Uterus (tissue), 2 donors: ENCODE measurements at regions not wholly inside any gene's neighbourhood (a gene's known extent, or its start where the extent isn't known, plus 50 kb on each side); places are given as distances from the start of the nearest gene placed in this dataset.

Source experiments
- CTCF ChIP-seq, 4 experiments: fragments of 200-600 bp in 2 of 4; fragments of 450-650 bp in 2 of 4; sonication (generic) in 2 of 4; IDR thresholded peaks; one replicate each; pipeline ENCODE4 v1.5.1; 2016 to 2019; ENCODE audit warnings: antibody characterized with exemption in 4 of 4, mild to moderate bottlenecking in 2 of 4, moderate library complexity in 1 of 4
- POLR2A ChIP-seq, 2 donors: fragments of 450-650 bp; IDR thresholded peaks; one replicate each; pipeline ENCODE4 v1.6.1; 2016; ENCODE audit warnings: antibody characterized with exemption in 2 of 2, mild to moderate bottlenecking in 1 of 2, moderate library complexity in 1 of 2

GRCh38 chr3:34779092-34779491 lies 860.2 kb upstream of the ARPP21 start:
- TF ChIP-seq CTCF (IDR thresholded peaks at IDR 0.05) = no peak
- no peak for TF ChIP-seq POLR2A (IDR thresholded peaks at IDR 0.05)
